IMR-90 (cell line): ENCODE measurements at regions not wholly inside any gene's neighbourhood (a gene's known extent, or its start where the extent isn't known, plus 50 kb on each side); places are given as distances from the start of the nearest gene placed in this dataset.

ENCODE experiments used
- ATAC-seq: fragments of 200-7000 bp; cut with Tn5 transposase; 2 replicates; pipeline ENCODE4 v1.9.1; 2020; ENCODE audit warnings: low read depth, mild to moderate bottlenecking, moderate library complexity
- BruUV-seq: library from RNA; stranded (reverse); fragments of 400-500 nt; replicated peaks from 2 replicates; lab custom pipeline; 2021; lab: Mats Ljungman, UMichigan
- CTCF ChIA-PET: fragments of 300-600 bp; formaldehyde crosslinking; extraction: SDS; loops from one replicate; lab custom pipeline; 2021; ENCODE audit warnings: antibody characterized with exemption; lab: Yijun Ruan, JAX
- POLR2A ChIA-PET: fragments of 300-600 bp; sonication (Branson Sonifier 250); formaldehyde crosslinking; loops from one replicate; lab custom pipeline; 2022; ENCODE audit warnings: antibody characterized with exemption; ENCODE audit not compliant: unreplicated experiment; lab: Charles Lee
- DNase-seq: peaks from one replicate; pipeline ENCODE4 v3.0.0; 2013
- H2AFZ ChIP-seq: replicated peaks from 2 replicates; pipeline ENCODE3; 2013; ENCODE audit warnings: low read length, mild to moderate bottlenecking; ENCODE audit not compliant: poor library complexity
- H2AK5ac ChIP-seq: 2 replicates; pipeline ENCODE4 v1.6.1; 2013; ENCODE audit warnings: low read depth, low read length, inconsistent platforms
- H2AK9ac ChIP-seq: replicated peaks from 2 replicates; pipeline ENCODE3; 2013; ENCODE audit warnings: mild to moderate bottlenecking, low read depth, low read length, moderate library complexity; ENCODE audit not compliant: poor library complexity
- H2BK120ac ChIP-seq: 2 replicates; pipeline ENCODE4 v1.6.1; 2013; ENCODE audit warnings: low read depth, low read length, inconsistent platforms
- H2BK15ac ChIP-seq: 3 replicates; pipeline ENCODE4 v1.6.1; 2013; ENCODE audit warnings: low read depth, low read length, inconsistent platforms
- H2BK20ac ChIP-seq: 2 replicates; pipeline ENCODE4 v1.6.1; 2013; ENCODE audit warnings: low read depth, mild to moderate bottlenecking, inconsistent platforms, low read length, moderate library complexity
- H2BK5ac ChIP-seq: 2 replicates; pipeline ENCODE4 v1.6.1; 2013; ENCODE audit warnings: mild to moderate bottlenecking, low read depth, low read length, inconsistent platforms; ENCODE audit not compliant: poor library complexity, severe bottlenecking
- H3K14ac ChIP-seq: replicated peaks from 2 replicates; pipeline ENCODE4 v1.6.1; 2013; ENCODE audit warnings: low read depth, low read length, inconsistent platforms
- H3K18ac ChIP-seq: 2 replicates; pipeline ENCODE4 v1.6.1; 2013; ENCODE audit warnings: low read depth, low read length, control low read depth
- H3K23ac ChIP-seq: 2 replicates; pipeline ENCODE4 v1.6.1; 2013; ENCODE audit warnings: low read depth, low read length, inconsistent platforms
- H3K27ac ChIP-seq: 2 replicates; pipeline ENCODE4 v1.5.1; 2013; ENCODE audit warnings: mild to moderate bottlenecking, control low read depth, low read length; ENCODE audit not compliant: insufficient read depth
- H3K27me3 ChIP-seq: 2 replicates; pipeline ENCODE4 v1.6.1; 2013; ENCODE audit warnings: low read length; ENCODE audit not compliant: control insufficient read depth, insufficient read depth
- H3K36me3 ChIP-seq: 2 replicates; pipeline ENCODE4 v1.6.1; 2013; ENCODE audit warnings: low read length, mixed read lengths; ENCODE audit not compliant: control insufficient read depth, insufficient read depth
- H3K4ac ChIP-seq: 2 replicates; pipeline ENCODE4 v1.6.1; 2013; ENCODE audit warnings: low read depth, low read length, inconsistent platforms
- H3K4me1 ChIP-seq: 2 replicates; pipeline ENCODE4 v1.6.1; 2013; ENCODE audit warnings: low read length, mixed read lengths; ENCODE audit not compliant: control insufficient read depth, insufficient read depth
- H3K4me2 ChIP-seq: 2 replicates; pipeline ENCODE4 v1.6.1; 2013; ENCODE audit warnings: low read depth, mild to moderate bottlenecking, control low read depth, low read length, moderate library complexity
- H3K4me3 ChIP-seq: 2 replicates; pipeline ENCODE4 v1.5.1; 2013; ENCODE audit warnings: low read depth, mild to moderate bottlenecking, control low read depth, low read length, moderate library complexity; ENCODE audit not compliant: insufficient read depth
- H3K56ac ChIP-seq: 2 replicates; pipeline ENCODE4 v1.6.1; 2013; ENCODE audit warnings: low read length, inconsistent platforms; ENCODE audit not compliant: insufficient read depth; ENCODE audit errors: extremely low read depth
- H3K79me1 ChIP-seq, 2 experiments: 2 replicates each; pipeline ENCODE4 v1.6.1; 2013; ENCODE audit warnings: low read length in 2 of 2, inconsistent platforms in 1 of 2, low read depth in 1 of 2
- H3K9ac ChIP-seq: 2 replicates; pipeline ENCODE4 v1.6.1; 2013; ENCODE audit warnings: low read depth, low read length, control low read depth
- H3K9me1 ChIP-seq: 2 replicates; pipeline ENCODE4 v1.6.1; 2013; ENCODE audit warnings: low read length, inconsistent platforms; ENCODE audit not compliant: insufficient read depth
- H3K9me3 ChIP-seq: 2 replicates; pipeline ENCODE4 v1.6.1; 2013; ENCODE audit warnings: low read length; ENCODE audit not compliant: control insufficient read depth, insufficient read depth
- H4K20me1 ChIP-seq: 2 replicates; pipeline ENCODE4 v1.6.1; 2013; ENCODE audit warnings: low read length, inconsistent platforms; ENCODE audit not compliant: insufficient read depth
- H4K5ac ChIP-seq: 2 replicates; pipeline ENCODE4 v1.6.1; 2013; ENCODE audit warnings: mild to moderate bottlenecking, low read depth, low read length, control low read depth
- H4K8ac ChIP-seq, 2 experiments: 2 replicates each; pipeline ENCODE4 v1.6.1; 2013; ENCODE audit warnings: low read depth in 2 of 2, low read length in 2 of 2, control low read depth in 1 of 2, inconsistent platforms in 1 of 2
- H4K91ac ChIP-seq: 2 replicates; pipeline ENCODE4 v1.6.1; 2013; ENCODE audit warnings: low read depth, low read length, inconsistent platforms; ENCODE audit not compliant: insufficient read depth
- CTCF ChIP-seq: conservative IDR thresholded peaks from 2 replicates; pipeline ENCODE4 v1.5.1; 2012; ENCODE audit warnings: mild to moderate bottlenecking, low read depth, low read length, improper control_type of control experiment
- ELK1 ChIP-seq: fragments of 150-350 bp; IDR thresholded peaks from 2 replicates; pipeline ENCODE4 v1.6.1; 2016; ENCODE audit warnings: low read depth, mild to moderate bottlenecking, low read length, moderate library complexity, borderline replicate concordance
- MAZ ChIP-seq: IDR thresholded peaks from 2 replicates; pipeline ENCODE4 v1.6.1; 2012; ENCODE audit warnings: low read depth, mild to moderate bottlenecking, low read length, improper control_type of control experiment, moderate library complexity, borderline replicate concordance
- POLR2A ChIP-seq: IDR thresholded peaks from 2 replicates; pipeline ENCODE4 v1.6.1; 2012; ENCODE audit warnings: mild to moderate bottlenecking, low read depth, low read length
- RCOR1 ChIP-seq: IDR thresholded peaks from 2 replicates; pipeline ENCODE4 v1.6.1; 2012; ENCODE audit warnings: mild to moderate bottlenecking, low read length, improper control_type of control experiment; ENCODE audit not compliant: insufficient replicate concordance
- WGBS, 2 experiments: methylation state at CpG; one replicate each; pipeline versions ENCODE4 v1.1.5 to v1.1.7; 2013; ENCODE audit warnings: missing lambda C conversion rate in 2 of 2; ENCODE audit not compliant: insufficient read length in 1 of 2; ENCODE audit errors: extremely low coverage in 2 of 2; 5-methylcytosine and 5-hydroxymethylcytosine counted together
- dilution Hi-C: fragments of 300-500 bp; cut with HindIII; formaldehyde crosslinking; loops from one replicate; pipeline ENCODE4 v1.14.3; 2018; ENCODE audit warnings: low sequenced_read_pairs; ENCODE audit not compliant: unreplicated experiment
- in situ Hi-C: fragments of 300-500 bp; cut with MboI; formaldehyde crosslinking; loops from 3 replicates; pipeline ENCODE4 v1.14.3; 2019; ENCODE audit warnings: low sequenced_read_pairs, inconsistent platforms, mixed read lengths
- intact Hi-C: fragments of 100-400 bp; cut with micrococcal nuclease; formaldehyde crosslinking; loops from 2 replicates; pipeline ENCODE4 v1.10.0; 2022

- no peak overlapping the region for H4K91ac ChIP-seq
- no CpG with 5 or more reads among the region's 1 CpG for WGBS, 2 experiments
- POLR2A ChIA-PET, result no interaction called here
- H3K4me2 ChIP-seq, result no peak overlapping the region
- no peak overlapping the region for H3K4me3 ChIP-seq
- H3K27me3 ChIP-seq, result no peaks in the 10 kb centered on the region
- in situ Hi-C loops (no loop called here), intact Hi-C loops (no loop called here), dilution Hi-C loops (no loop called here)
- DNase-seq (no peak), ATAC-seq (no peak)
- H3K23ac ChIP-seq, result no peak overlapping the region
- TF ChIP-seq CTCF (no peak), POLR2A (no peak), RCOR1 (no peak), ELK1 (no peak), MAZ (no peak)
- no peaks in the 10 kb centered on the region for H4K20me1 ChIP-seq
- no TSS peak for BruUV-seq
- no peak overlapping the region for H2BK15ac ChIP-seq
- no peak overlapping the region for H2BK20ac ChIP-seq
- H2BK120ac ChIP-seq, result no peak overlapping the region
- no peak overlapping the region for H2BK5ac ChIP-seq
- no peak overlapping the region for H3K9ac ChIP-seq
- H4K5ac ChIP-seq, result no peak overlapping the region
- CTCF ChIA-PET, result no interaction called here
- no peak overlapping the region for H4K8ac ChIP-seq
- H3K27ac ChIP-seq, result no peak overlapping the region
- no peak overlapping the region for H2AK5ac ChIP-seq
- H3K36me3 ChIP-seq, result no peaks in the 10 kb centered on the region
- H3K9me3 ChIP-seq, result peaks cover 4% of the 10 kb centered on the region; the same call in 1 of the 2 replicates
- H3K18ac ChIP-seq, result no peak overlapping the region
- H3K4me1 ChIP-seq, result no peaks in the 10 kb centered on the region
- H3K4ac ChIP-seq, result no peak overlapping the region
- no peak overlapping the region for H3K56ac ChIP-seq
- no peak overlapping the region for H2AK9ac ChIP-seq
- H3K79me1 ChIP-seq, result no peaks in the 10 kb centered on the region
- H2AFZ ChIP-seq, result no peak overlapping the region
- H3K9me1 ChIP-seq, result no peaks in the 10 kb centered on the region
- H3K14ac ChIP-seq, result no peak overlapping the region
Measured at GRCh38 chr18:51371929-51372328, 174.4 kb upstream of the MEX3C start.
